ENCODE measurements at regions not wholly inside any gene's neighbourhood (a gene's known extent, or its start where the extent isn't known, plus 50 kb on each side); places are given as distances from the start of the nearest gene placed in this dataset.

- TF ChIP-seq EZH2phosphoT487 (IDR thresholded peaks at IDR 0.05; ENCODE audit: borderline replicate concordance) (no peak), CTCF (conservative IDR thresholded peaks at IDR 0.05; ENCODE audit: low read length) (no peak)
- no peaks in the 10 kb centered on the region for H3K4me1 ChIP-seq (ENCODE audit: insufficient read depth, low read length, poor library complexity, severe bottlenecking)
- H3K27me3 ChIP-seq (ENCODE audit: insufficient read depth, low read length, poor library complexity, severe bottlenecking), result no peaks in the 10 kb centered on the region
- H3K9me3 ChIP-seq (ENCODE audit: insufficient read depth, low read depth, low read length), result no peaks in the 10 kb centered on the region; the same call in 1 of the 2 replicates
- no peaks in the 10 kb centered on the region for H3K36me3 ChIP-seq (ENCODE audit: insufficient read depth, low read length)
- H3K4me2 ChIP-seq (ENCODE audit: low read depth, low read length, poor library complexity, severe bottlenecking), result no peak overlapping the region
- no peaks in the 10 kb centered on the region for H3K79me2 ChIP-seq (ENCODE audit: insufficient read depth, low read length)
- H4K20me1 ChIP-seq (ENCODE audit: insufficient read depth, low read length, poor library complexity, severe bottlenecking), result no peaks in the 10 kb centered on the region
- H3K9ac ChIP-seq (ENCODE audit: low read depth, low read length, poor library complexity, severe bottlenecking), result no peak overlapping the region
- H3K9me2 ChIP-seq (replicated peaks; ENCODE audit: low read depth, low read length), result no peaks in the 10 kb centered on the region
- H3K4me3 ChIP-seq (ENCODE audit: low read length, poor library complexity, severe bottlenecking), result no peak overlapping the region
- H2AFZ ChIP-seq (ENCODE audit: low read length), result no peak overlapping the region
- H3F3A ChIP-seq (ENCODE audit: low read depth), result no peaks in the 10 kb centered on the region
These were observed 589.9 kb downstream of the TAFA4 start for GRCh38 chr3:68342426-68342825.

GRCh38 chr3:68336042-68336441, 596.3 kb downstream of the TAFA4 start:
- Histone ChIP-seq H4K20me1 (ENCODE audit: insufficient read depth, low read length, poor library complexity, severe bottlenecking) (no peaks in the 10 kb centered on the region), H3K9me2 (replicated peaks; ENCODE audit: low read depth, low read length) (no peaks in the 10 kb centered on the region; the same call in 1 of the 2 replicates), H3K79me2 (ENCODE audit: insufficient read depth, low read length) (no peaks in the 10 kb centered on the region)

GRCh38 chr3:68334367-68334986, 597.9 kb downstream of the TAFA4 start:
- Histone ChIP-seq H3K9ac (ENCODE audit: low read depth, low read length, poor library complexity, severe bottlenecking) (no peak overlapping the region), H3K9me2 (replicated peaks; ENCODE audit: low read depth, low read length) (no peaks in the 10 kb centered on the region; the same call in 1 of the 2 replicates), H3K4me1 (ENCODE audit: insufficient read depth, low read length, poor library complexity, severe bottlenecking) (no peaks in the 10 kb centered on the region), H3K79me2 (ENCODE audit: insufficient read depth, low read length) (no peaks in the 10 kb centered on the region), H3K9me3 (ENCODE audit: insufficient read depth, low read depth, low read length) (no peaks in the 10 kb centered on the region), H3K36me3 (ENCODE audit: insufficient read depth, low read length) (no peaks in the 10 kb centered on the region), H3F3A (ENCODE audit: low read depth) (no peaks in the 10 kb centered on the region), H4K20me1 (ENCODE audit: insufficient read depth, low read length, poor library complexity, severe bottlenecking) (no peaks in the 10 kb centered on the region), H3K27me3 (ENCODE audit: insufficient read depth, low read length, poor library complexity, severe bottlenecking) (no peaks in the 10 kb centered on the region), H3K4me3 (ENCODE audit: low read length, poor library complexity, severe bottlenecking) (no peak overlapping the region), H2AFZ (ENCODE audit: low read length) (no peak overlapping the region), H3K4me2 (ENCODE audit: low read depth, low read length, poor library complexity, severe bottlenecking) (no peak overlapping the region)
- TF ChIP-seq CTCF (conservative IDR thresholded peaks at IDR 0.05; ENCODE audit: low read length) (no peak), EZH2phosphoT487 (IDR thresholded peaks at IDR 0.05; ENCODE audit: borderline replicate concordance) (no peak)

More at GRCh38 chr3:68336042-68336441, 596.3 kb downstream of the TAFA4 start:
- Histone ChIP-seq H3K4me1 (ENCODE audit: insufficient read depth, low read length, poor library complexity, severe bottlenecking) (no peaks in the 10 kb centered on the region), H3F3A (ENCODE audit: low read depth) (no peaks in the 10 kb centered on the region), H3K4me3 (ENCODE audit: low read length, poor library complexity, severe bottlenecking) (no peak overlapping the region), H3K27me3 (ENCODE audit: insufficient read depth, low read length, poor library complexity, severe bottlenecking) (no peaks in the 10 kb centered on the region), H3K4me2 (ENCODE audit: low read depth, low read length, poor library complexity, severe bottlenecking) (no peak overlapping the region), H3K36me3 (ENCODE audit: insufficient read depth, low read length) (no peaks in the 10 kb centered on the region), H3K9ac (ENCODE audit: low read depth, low read length, poor library complexity, severe bottlenecking) (no peak overlapping the region), H2AFZ (ENCODE audit: low read length) (no peak overlapping the region), H3K9me3 (ENCODE audit: insufficient read depth, low read depth, low read length) (no peaks in the 10 kb centered on the region)
- TF ChIP-seq CTCF (conservative IDR thresholded peaks at IDR 0.05; ENCODE audit: low read length) (no peak), EZH2phosphoT487 (IDR thresholded peaks at IDR 0.05; ENCODE audit: borderline replicate concordance) (no peak)
